Gastroesophageal sphincter (tissue), 4 donors: ENCODE measurements at regions not wholly inside any gene's neighbourhood (a gene's known extent, or its start where the extent isn't known, plus 50 kb on each side); places are given as distances from the start of the nearest gene placed in this dataset.

Source experiments
- ATAC-seq: fragments of 150-250 bp; one replicate; pipeline ENCODE4 v1.9.1; 2016; ENCODE audit warnings: mild to moderate bottlenecking, moderate library complexity
- H3K27ac ChIP-seq, 4 donors: fragments of 200-600 bp; sonication (generic) in 3 of 4; 1 replicate in 3 of 4; 2 replicates in 1 of 4; pipeline ENCODE4 v1.5.1; 2016 to 2019
- H3K27me3 ChIP-seq: fragments of 200-600 bp; sonication (generic); one replicate; pipeline ENCODE4 v1.5.1; 2019
- H3K36me3 ChIP-seq, 2 donors: fragments of 200-600 bp; sonication (generic); one replicate each; pipeline ENCODE4 v1.5.1; 2019; ENCODE audit warnings: control low read depth in 1 of 2
- H3K4me1 ChIP-seq, 3 donors: fragments of 200-600 bp; sonication (generic); 1 replicate in 2 of 3; 2 replicates in 1 of 3; pipeline ENCODE4 v1.5.1; 2016 to 2019; ENCODE audit warnings: control low read depth in 2 of 3
- H3K4me3 ChIP-seq, 2 donors: fragments of 200-600 bp; sonication (generic); one replicate each; pipeline ENCODE4 v1.5.1; 2019; ENCODE audit warnings: mild to moderate bottlenecking in 1 of 2, moderate library complexity in 1 of 2
- H3K9me3 ChIP-seq, 3 donors: fragments of 200-600 bp; sonication (generic); one replicate each; pipeline ENCODE4 v1.5.1; 2017 to 2019; ENCODE audit warnings: control low read depth in 2 of 3
- CTCF ChIP-seq, 4 experiments: fragments of 200-600 bp in 2 of 4; fragments of 450-650 bp in 2 of 4; sonication (generic) in 1 of 4; IDR thresholded peaks; one replicate each; pipeline ENCODE4 v1.5.1; 2017 to 2019; ENCODE audit warnings: antibody characterized with exemption in 4 of 4, mild to moderate bottlenecking in 2 of 4, moderate library complexity in 2 of 4
- EP300 ChIP-seq: sonication (generic); formaldehyde crosslinking; IDR thresholded peaks from one replicate; pipeline ENCODE4 v1.6.1; 2017; ENCODE audit warnings: antibody characterized with exemption, mild to moderate bottlenecking
- POLR2A ChIP-seq, 2 donors: fragments of 450-650 bp; IDR thresholded peaks; one replicate each; pipeline ENCODE4 v1.6.1; 2017; ENCODE audit warnings: antibody characterized with exemption in 2 of 2, mild to moderate bottlenecking in 2 of 2, moderate library complexity in 1 of 2
- POLR2AphosphoS5 ChIP-seq: sonication (generic); formaldehyde crosslinking; IDR thresholded peaks from one replicate; pipeline ENCODE4 v1.6.1; 2017; ENCODE audit warnings: antibody characterized with exemption
- WGBS, 2 donors: methylation state at CpG; one replicate each; pipeline ENCODE4 v1.1.5; 2018; ENCODE audit warnings: low coverage in 1 of 2; 5-methylcytosine and 5-hydroxymethylcytosine counted together

- H3K4me3 ChIP-seq = no peak overlapping the region
- no peaks in the 10 kb centered on the region for H3K27me3 ChIP-seq
- H3K9me3 ChIP-seq = no peaks in the 10 kb centered on the region
- no peaks in the 10 kb centered on the region for H3K36me3 ChIP-seq
- TF ChIP-seq POLR2A (IDR thresholded peaks at IDR 0.05) = no peak
- TF ChIP-seq CTCF (IDR thresholded peaks at IDR 0.05) = no peak
- TF ChIP-seq EP300 = no peak
- no peak for TF ChIP-seq POLR2AphosphoS5
- ATAC-seq = no peak
- no peak overlapping the region for H3K27ac ChIP-seq
- no peaks in the 10 kb centered on the region for H3K4me1 ChIP-seq
- WGBS, 2 donors = 60% methylated on average over 1 of the region's 1 CpG
Measured at GRCh38 chr11:92557879-92558278, 333.3 kb downstream of the FAT3 start.

GRCh38 chr11:92558323-92558722 lies 333.7 kb downstream of the FAT3 start:
- Histone ChIP-seq H3K9me3 (no peaks in the 10 kb centered on the region), H3K4me3 (no peak overlapping the region), H3K36me3 (no peaks in the 10 kb centered on the region), H3K27me3 (no peaks in the 10 kb centered on the region), H3K4me1 (no peaks in the 10 kb centered on the region), H3K27ac (no peak overlapping the region)
- ATAC-seq = no peak
- WGBS, 2 donors = 18 to 37% methylated on average over 2 to 3 of the region's 3 CpGs
- no peak for TF ChIP-seq CTCF (IDR thresholded peaks at IDR 0.05)

GRCh38 chr11:92569726-92570125 lies 345.1 kb downstream of the FAT3 start:
- no peaks in the 10 kb centered on the region for H3K36me3 ChIP-seq
- H3K27ac ChIP-seq = no peak overlapping the region
- ATAC-seq = no peak
- H3K9me3 ChIP-seq = no peaks in the 10 kb centered on the region
- no peaks in the 10 kb centered on the region for H3K27me3 ChIP-seq
- no peaks in the 10 kb centered on the region for H3K4me1 ChIP-seq
- 100% methylated on average over 1 of the region's 1 CpG; no CpG with 5 or more reads in 1 of the 2 donors for WGBS, 2 donors
- TF ChIP-seq POLR2A (IDR thresholded peaks at IDR 0.05) (no peak), POLR2AphosphoS5 (no peak), CTCF (IDR thresholded peaks at IDR 0.05) (no peak), EP300 (no peak)
- H3K4me3 ChIP-seq = no peak overlapping the region

GRCh38 chr11:92572559-92572958 lies 347.9 kb downstream of the FAT3 start:
- Histone ChIP-seq H3K9me3 (no peaks in the 10 kb centered on the region), H3K36me3 (no peaks in the 10 kb centered on the region), H3K27ac (no peak overlapping the region), H3K4me1 (no peaks in the 10 kb centered on the region), H3K27me3 (no peaks in the 10 kb centered on the region), H3K4me3 (no peak overlapping the region)
- TF ChIP-seq EP300 = no peak
- no peak for TF ChIP-seq POLR2A (IDR thresholded peaks at IDR 0.05)
- TF ChIP-seq POLR2AphosphoS5 = no peak
- no peak for TF ChIP-seq CTCF (IDR thresholded peaks at IDR 0.05)
- ATAC-seq = no peak
- 93 to 100% methylated on average over 1 of the region's 1 CpG for WGBS, 2 donors

- WGBS, 2 donors = 53 to 69% methylated on average over 3 of the region's 3 CpGs
- no peaks in the 10 kb centered on the region for H3K36me3 ChIP-seq
- H3K9me3 ChIP-seq = no peaks in the 10 kb centered on the region
- ATAC-seq = no peak
- no peaks in the 10 kb centered on the region for H3K4me1 ChIP-seq
- no peaks in the 10 kb centered on the region for H3K27me3 ChIP-seq
- no peak overlapping the region for H3K27ac ChIP-seq
- TF ChIP-seq POLR2AphosphoS5 = no peak
- TF ChIP-seq POLR2A (IDR thresholded peaks at IDR 0.05) = no peak
- no peak for TF ChIP-seq CTCF (IDR thresholded peaks at IDR 0.05)
- no peak for TF ChIP-seq EP300
- H3K4me3 ChIP-seq = no peak overlapping the region
Measured at GRCh38 chr11:92576315-92576714, 351.7 kb downstream of the FAT3 start.
